SJCRH30 (cell line): ENCODE measurements at regions not wholly inside any gene's neighbourhood (a gene's known extent, or its start where the extent isn't known, plus 50 kb on each side); places are given as distances from the start of the nearest gene placed in this dataset.

Experiments used
- DNase-seq, 2 experiments: peaks; one replicate each; pipeline ENCODE4 v3.0.0-alpha.2; 2015 to 2020
- H3K27ac ChIP-seq: fragments of 250-450 bp; sonication (Bioruptor Pico); 2 replicates; pipeline ENCODE4 v1.5.1; 2020; ENCODE audit warnings: mild to moderate bottlenecking, moderate library complexity
- H3K27me3 ChIP-seq: fragments of 250-450 bp; sonication (Bioruptor Pico); 2 replicates; pipeline ENCODE4 v1.5.1; 2020; ENCODE audit warnings: mild to moderate bottlenecking, moderate library complexity
- H3K36me3 ChIP-seq: fragments of 250-450 bp; sonication (Bioruptor Pico); 2 replicates; pipeline ENCODE4 v1.5.1; 2020; ENCODE audit warnings: mild to moderate bottlenecking, moderate library complexity
- H3K4me1 ChIP-seq: fragments of 250-450 bp; sonication (Bioruptor Pico); 2 replicates; pipeline ENCODE4 v1.5.1; 2020; ENCODE audit warnings: mild to moderate bottlenecking, moderate library complexity
- H3K4me3 ChIP-seq: fragments of 250-450 bp; sonication (Bioruptor Pico); 2 replicates; pipeline ENCODE4 v1.5.1; 2020; ENCODE audit warnings: mild to moderate bottlenecking, moderate library complexity
- H3K9me3 ChIP-seq: fragments of 250-450 bp; sonication (Bioruptor Pico); replicated peaks from 2 replicates; pipeline ENCODE4 v1.5.1; 2020; ENCODE audit warnings: mild to moderate bottlenecking, moderate library complexity

DNA sequence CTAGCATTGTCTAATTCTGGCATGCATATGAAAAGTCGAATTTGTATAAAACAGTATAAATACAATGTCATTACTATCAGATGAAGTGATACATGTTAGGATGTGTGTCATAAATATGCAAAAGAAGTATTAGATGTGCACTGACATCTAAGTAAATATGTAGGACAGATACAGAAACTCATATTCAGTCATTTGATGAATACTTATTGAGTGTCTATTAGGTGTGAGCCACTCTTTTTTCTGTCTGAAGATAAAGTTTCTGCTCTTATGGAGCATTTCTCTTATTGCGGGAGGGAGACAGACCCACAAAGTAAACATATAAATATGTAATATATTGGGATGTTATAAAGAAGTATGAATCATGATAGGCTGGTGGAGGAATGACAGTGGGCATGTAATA is 426.6 kb upstream of the B3GALT2 start:
- no peak overlapping the region for H3K4me3 ChIP-seq
- H3K27me3 ChIP-seq: no peaks in the 10 kb centered on the region
- no peaks in the 10 kb centered on the region for H3K36me3 ChIP-seq
- H3K9me3 ChIP-seq: no peaks in the 10 kb centered on the region
- no peak for DNase-seq
- H3K27ac ChIP-seq: no peak overlapping the region
- H3K4me1 ChIP-seq: no peaks in the 10 kb centered on the region

- no peak for DNase-seq
- Histone ChIP-seq H3K27ac (no peak overlapping the region), H3K9me3 (no peaks in the 10 kb centered on the region), H3K4me1 (no peaks in the 10 kb centered on the region), H3K36me3 (no peaks in the 10 kb centered on the region), H3K4me3 (no peak overlapping the region), H3K27me3 (no peaks in the 10 kb centered on the region)
Observed at GRCh38 chr1:193609592-193609991, 423.2 kb upstream of the B3GALT2 start.

DNA sequence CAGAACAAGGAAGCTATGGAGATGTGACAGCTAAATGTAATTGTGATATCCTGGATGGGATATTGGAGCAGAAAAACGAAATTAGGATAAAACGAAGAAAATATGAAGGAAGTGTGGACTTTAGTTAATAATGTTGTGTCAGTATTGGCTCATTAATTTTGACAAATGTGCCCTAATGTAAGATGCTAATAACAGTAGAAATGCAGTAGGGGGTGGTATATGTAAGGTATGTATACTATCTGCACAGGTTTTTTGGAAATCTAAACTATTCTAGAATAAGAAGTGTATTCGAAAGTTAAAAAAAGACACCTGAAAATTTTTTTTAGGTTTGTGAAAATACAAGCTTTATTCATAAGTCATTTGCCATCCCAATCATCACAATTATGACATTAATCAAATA is 421.4 kb upstream of the B3GALT2 start:
- Histone ChIP-seq H3K27me3 (no peaks in the 10 kb centered on the region), H3K9me3 (no peaks in the 10 kb centered on the region), H3K27ac (no peak overlapping the region), H3K4me1 (no peaks in the 10 kb centered on the region), H3K36me3 (no peaks in the 10 kb centered on the region), H3K4me3 (no peak overlapping the region)
- DNase-seq: no peak

GRCh38 chr1:193606035-193606434 is 419.6 kb upstream of the B3GALT2 start:
- H3K27ac ChIP-seq: no peak overlapping the region
- no peaks in the 10 kb centered on the region for H3K4me1 ChIP-seq
- no peaks in the 10 kb centered on the region for H3K27me3 ChIP-seq
- no peaks in the 10 kb centered on the region for H3K9me3 ChIP-seq
- no peaks in the 10 kb centered on the region for H3K36me3 ChIP-seq
- DNase-seq: no peak
- no peak overlapping the region for H3K4me3 ChIP-seq

DNA sequence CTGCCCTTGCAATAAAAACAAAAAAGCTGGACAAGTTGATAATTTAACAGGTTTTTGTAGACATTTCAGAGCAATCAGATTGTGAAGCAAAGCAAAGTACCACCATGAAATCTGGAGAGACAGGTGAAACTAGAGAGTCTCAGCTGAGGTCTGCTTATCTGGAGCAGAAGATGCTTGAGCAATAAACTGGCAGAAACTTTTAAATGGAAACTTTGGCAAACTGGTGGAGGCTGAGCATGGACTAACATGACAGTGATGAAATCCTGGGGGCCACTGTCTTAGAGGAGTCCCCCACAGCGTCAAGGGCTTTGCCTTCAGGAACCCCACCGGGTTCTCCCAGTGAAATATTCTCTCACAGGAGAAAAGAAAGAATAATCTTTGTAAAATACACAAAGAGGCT is 416.3 kb upstream of the B3GALT2 start:
- Histone ChIP-seq H3K36me3 (no peaks in the 10 kb centered on the region), H3K9me3 (no peaks in the 10 kb centered on the region), H3K4me1 (no peaks in the 10 kb centered on the region), H3K27me3 (no peaks in the 10 kb centered on the region), H3K4me3 (no peak overlapping the region), H3K27ac (no peak overlapping the region)
- DNase-seq: no peak

GRCh38 chr1:193593147-193593885 is 406.9 kb upstream of the B3GALT2 start:
- H3K4me1 ChIP-seq: no peaks in the 10 kb centered on the region
- no peaks in the 10 kb centered on the region for H3K9me3 ChIP-seq
- no peaks in the 10 kb centered on the region for H3K36me3 ChIP-seq
- no peaks in the 10 kb centered on the region for H3K27me3 ChIP-seq
- H3K4me3 ChIP-seq: no peak overlapping the region
- DNase-seq: no peak
- no peak overlapping the region for H3K27ac ChIP-seq

DNA sequence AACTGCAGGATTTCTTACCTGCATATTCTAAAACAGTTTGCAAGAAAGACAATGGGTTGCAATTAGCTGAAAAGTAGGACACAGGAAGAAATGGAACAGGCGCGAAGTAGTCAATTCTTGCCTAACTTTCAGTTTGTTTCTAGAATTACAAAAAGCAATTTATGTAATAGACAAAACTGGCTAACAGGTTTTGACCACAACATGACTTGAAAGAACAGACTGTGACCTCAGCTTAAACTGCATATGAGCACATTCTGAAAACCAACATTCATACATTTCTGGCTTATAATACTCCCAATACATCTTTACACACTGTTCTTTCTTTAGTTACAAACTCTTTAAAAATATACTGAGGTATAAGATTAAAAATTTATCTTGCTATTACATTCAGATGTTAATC is 405.9 kb upstream of the B3GALT2 start:
- Histone ChIP-seq H3K9me3 (no peaks in the 10 kb centered on the region), H3K4me3 (no peak overlapping the region), H3K4me1 (no peaks in the 10 kb centered on the region), H3K27ac (no peak overlapping the region), H3K27me3 (no peaks in the 10 kb centered on the region), H3K36me3 (no peaks in the 10 kb centered on the region)
- DNase-seq: no peak

GRCh38 chr1:193590102-193590501 is 403.7 kb upstream of the B3GALT2 start:
- H3K9me3 ChIP-seq: no peaks in the 10 kb centered on the region
- no peaks in the 10 kb centered on the region for H3K27me3 ChIP-seq
- no peaks in the 10 kb centered on the region for H3K36me3 ChIP-seq
- H3K4me3 ChIP-seq: no peak overlapping the region
- no peak overlapping the region for H3K27ac ChIP-seq
- DNase-seq: no peak
- no peaks in the 10 kb centered on the region for H3K4me1 ChIP-seq

- H3K27ac ChIP-seq: no peak overlapping the region
- no peaks in the 10 kb centered on the region for H3K9me3 ChIP-seq
- no peaks in the 10 kb centered on the region for H3K4me1 ChIP-seq
- no peaks in the 10 kb centered on the region for H3K27me3 ChIP-seq
- no peaks in the 10 kb centered on the region for H3K36me3 ChIP-seq
- no peak for DNase-seq
- H3K4me3 ChIP-seq: no peak overlapping the region
Observed at GRCh38 chr1:193589597-193590040, 403.2 kb upstream of the B3GALT2 start.

- Histone ChIP-seq H3K27ac (no peak overlapping the region), H3K4me1 (no peaks in the 10 kb centered on the region), H3K4me3 (no peak overlapping the region), H3K9me3 (no peaks in the 10 kb centered on the region), H3K27me3 (no peaks in the 10 kb centered on the region), H3K36me3 (no peaks in the 10 kb centered on the region)
- DNase-seq: no peak
Observed at GRCh38 chr1:193588311-193589082, 402.1 kb upstream of the B3GALT2 start.

GRCh38 chr1:193584731-193585239 is 398.4 kb upstream of the B3GALT2 start:
- no peaks in the 10 kb centered on the region for H3K4me1 ChIP-seq
- no peaks in the 10 kb centered on the region for H3K36me3 ChIP-seq
- no peak overlapping the region for H3K4me3 ChIP-seq
- H3K9me3 ChIP-seq: no peaks in the 10 kb centered on the region
- H3K27ac ChIP-seq: no peak overlapping the region
- DNase-seq: no peak
- no peaks in the 10 kb centered on the region for H3K27me3 ChIP-seq

DNA sequence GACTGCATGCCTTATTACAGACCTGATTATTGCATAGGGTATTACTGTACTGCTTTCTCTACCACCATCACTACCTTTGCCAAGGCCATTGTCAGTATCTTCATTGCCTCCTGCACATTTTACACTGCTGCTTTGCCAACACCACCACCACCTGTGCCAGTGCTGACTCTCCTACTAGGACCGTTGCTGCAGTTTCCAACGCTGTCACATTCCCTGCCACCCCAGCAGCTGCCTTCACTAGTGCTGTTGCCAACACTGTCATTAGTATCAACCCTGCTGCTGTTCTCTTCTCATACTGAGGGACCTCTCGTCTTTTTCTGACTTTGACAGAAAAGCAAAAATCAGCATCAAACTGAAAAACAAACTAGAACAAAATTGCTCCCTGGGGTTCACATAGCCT is 394.9 kb upstream of the B3GALT2 start:
- no peak overlapping the region for H3K4me3 ChIP-seq
- no peak overlapping the region for H3K27ac ChIP-seq
- no peak for DNase-seq
- H3K4me1 ChIP-seq: no peaks in the 10 kb centered on the region
- H3K9me3 ChIP-seq: no peaks in the 10 kb centered on the region
- no peaks in the 10 kb centered on the region for H3K27me3 ChIP-seq
- H3K36me3 ChIP-seq: no peaks in the 10 kb centered on the region

GRCh38 chr1:193580419-193580818 is 394.0 kb upstream of the B3GALT2 start:
- no peak for DNase-seq
- no peak overlapping the region for H3K4me3 ChIP-seq
- H3K4me1 ChIP-seq: no peaks in the 10 kb centered on the region
- H3K27me3 ChIP-seq: no peaks in the 10 kb centered on the region
- no peak overlapping the region for H3K27ac ChIP-seq
- H3K36me3 ChIP-seq: no peaks in the 10 kb centered on the region
- no peaks in the 10 kb centered on the region for H3K9me3 ChIP-seq

GRCh38 chr1:193579323-193579722 is 392.9 kb upstream of the B3GALT2 start:
- H3K27ac ChIP-seq: no peak overlapping the region
- H3K27me3 ChIP-seq: no peaks in the 10 kb centered on the region
- H3K4me3 ChIP-seq: no peak overlapping the region
- H3K36me3 ChIP-seq: no peaks in the 10 kb centered on the region
- no peak for DNase-seq
- H3K9me3 ChIP-seq: no peaks in the 10 kb centered on the region
- no peaks in the 10 kb centered on the region for H3K4me1 ChIP-seq

- H3K27me3 ChIP-seq: no peaks in the 10 kb centered on the region
- DNase-seq: no peak
- H3K9me3 ChIP-seq: no peaks in the 10 kb centered on the region
- H3K36me3 ChIP-seq: no peaks in the 10 kb centered on the region
- H3K27ac ChIP-seq: no peak overlapping the region
- H3K4me1 ChIP-seq: no peaks in the 10 kb centered on the region
- H3K4me3 ChIP-seq: no peak overlapping the region
Observed at GRCh38 chr1:193574913-193575312, 388.5 kb upstream of the B3GALT2 start.

DNA sequence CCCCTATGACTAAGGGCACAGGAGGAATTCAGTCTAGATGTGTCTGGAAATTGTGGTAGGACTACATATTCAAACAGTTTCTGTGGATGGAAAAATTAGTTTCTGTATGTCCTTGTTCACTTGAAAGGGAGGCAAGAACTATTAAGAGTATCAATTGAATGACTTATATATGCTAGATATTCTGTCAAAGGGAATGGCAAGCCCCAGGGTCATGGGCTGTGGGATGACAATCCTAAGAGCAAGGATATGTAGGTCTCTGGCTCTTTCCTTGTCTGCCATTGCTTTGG is 383.5 kb upstream of the B3GALT2 start:
- Histone ChIP-seq H3K9me3 (no peaks in the 10 kb centered on the region), H3K4me3 (no peak overlapping the region), H3K27me3 (no peaks in the 10 kb centered on the region), H3K4me1 (no peaks in the 10 kb centered on the region), H3K36me3 (no peaks in the 10 kb centered on the region), H3K27ac (no peak overlapping the region)
- DNase-seq: no peak
